ENCODE measurements at regions not wholly inside any gene's neighbourhood (a gene's known extent, or its start where the extent isn't known, plus 50 kb on each side); places are given as distances from the start of the nearest gene placed in this dataset.

DNA sequence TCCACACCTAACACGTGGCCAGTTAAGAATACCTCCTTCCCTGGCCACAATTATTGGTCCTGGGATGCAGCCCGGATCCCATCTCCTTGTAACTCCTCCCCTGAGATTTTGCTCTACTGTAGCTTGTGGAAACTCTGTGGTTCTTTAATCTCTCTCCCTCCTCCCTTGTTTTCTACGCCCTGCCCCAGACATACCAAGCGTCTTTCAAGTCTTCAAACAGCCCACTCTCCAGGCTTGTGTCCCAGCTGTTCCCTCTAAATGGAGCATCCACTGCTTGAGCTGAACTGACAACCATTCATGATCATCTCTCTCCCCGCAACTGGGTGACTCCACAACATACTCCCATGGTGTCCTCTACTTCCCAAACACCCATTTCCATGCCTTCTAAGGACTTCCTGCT lies 111.6 kb downstream of the SIPA1L2 start:
- TF ChIP-seq, protein P1, sequence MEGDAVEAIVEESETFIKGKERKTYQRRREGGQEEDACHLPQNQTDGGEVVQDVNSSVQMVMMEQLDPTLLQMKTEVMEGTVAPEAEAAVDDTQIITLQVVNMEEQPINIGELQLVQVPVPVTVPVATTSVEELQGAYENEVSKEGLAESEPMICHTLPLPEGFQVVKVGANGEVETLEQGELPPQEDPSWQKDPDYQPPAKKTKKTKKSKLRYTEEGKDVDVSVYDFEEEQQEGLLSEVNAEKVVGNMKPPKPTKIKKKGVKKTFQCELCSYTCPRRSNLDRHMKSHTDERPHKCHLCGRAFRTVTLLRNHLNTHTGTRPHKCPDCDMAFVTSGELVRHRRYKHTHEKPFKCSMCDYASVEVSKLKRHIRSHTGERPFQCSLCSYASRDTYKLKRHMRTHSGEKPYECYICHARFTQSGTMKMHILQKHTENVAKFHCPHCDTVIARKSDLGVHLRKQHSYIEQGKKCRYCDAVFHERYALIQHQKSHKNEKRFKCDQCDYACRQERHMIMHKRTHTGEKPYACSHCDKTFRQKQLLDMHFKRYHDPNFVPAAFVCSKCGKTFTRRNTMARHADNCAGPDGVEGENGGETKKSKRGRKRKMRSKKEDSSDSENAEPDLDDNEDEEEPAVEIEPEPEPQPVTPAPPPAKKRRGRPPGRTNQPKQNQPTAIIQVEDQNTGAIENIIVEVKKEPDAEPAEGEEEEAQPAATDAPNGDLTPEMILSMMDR (IDR thresholded peaks at IDR 0.05): no peak
- TF ChIP-seq GATA2 (CRISPR knock-in tag; IDR thresholded peaks at IDR 0.05) (no peak), SIN3A (IDR thresholded peaks at IDR 0.05; ENCODE audit: borderline replicate concordance, low read depth, low read length) (no peak), RCOR1 (IDR thresholded peaks at IDR 0.05; ENCODE audit: low read length) (no peak), CHD2 (IDR thresholded peaks at IDR 0.05; ENCODE audit: low read length, partially characterized antibody) (no peak), MEF2A (IDR thresholded peaks at IDR 0.05; ENCODE audit: borderline replicate concordance, low read depth) (no peak)

Data from SK-N-SH (cell line).